SKM-1 (cell line): ENCODE measurements at regions not wholly inside any gene's neighbourhood (a gene's known extent, or its start where the extent isn't known, plus 50 kb on each side); places are given as distances from the start of the nearest gene placed in this dataset.
"Not testable (repeated sequence)": the region's sequence is repeated elsewhere in the genome, so short reads cannot be mapped to it uniquely, and the experiment has no call there.

Experiments used
- DNase-seq: peaks from one replicate; lab custom pipeline; 2025; ENCODE audit not compliant: unreplicated experiment; lab: John Stamatoyannopoulos, UW

- DNase-seq, result no peak
Measured at GRCh38 chr1:193914871-193915270, 728.5 kb upstream of the B3GALT2 start.

GRCh38 chr1:193909406-193910082, 723.1 kb upstream of the B3GALT2 start:
- DNase-seq, result no peak

DNA sequence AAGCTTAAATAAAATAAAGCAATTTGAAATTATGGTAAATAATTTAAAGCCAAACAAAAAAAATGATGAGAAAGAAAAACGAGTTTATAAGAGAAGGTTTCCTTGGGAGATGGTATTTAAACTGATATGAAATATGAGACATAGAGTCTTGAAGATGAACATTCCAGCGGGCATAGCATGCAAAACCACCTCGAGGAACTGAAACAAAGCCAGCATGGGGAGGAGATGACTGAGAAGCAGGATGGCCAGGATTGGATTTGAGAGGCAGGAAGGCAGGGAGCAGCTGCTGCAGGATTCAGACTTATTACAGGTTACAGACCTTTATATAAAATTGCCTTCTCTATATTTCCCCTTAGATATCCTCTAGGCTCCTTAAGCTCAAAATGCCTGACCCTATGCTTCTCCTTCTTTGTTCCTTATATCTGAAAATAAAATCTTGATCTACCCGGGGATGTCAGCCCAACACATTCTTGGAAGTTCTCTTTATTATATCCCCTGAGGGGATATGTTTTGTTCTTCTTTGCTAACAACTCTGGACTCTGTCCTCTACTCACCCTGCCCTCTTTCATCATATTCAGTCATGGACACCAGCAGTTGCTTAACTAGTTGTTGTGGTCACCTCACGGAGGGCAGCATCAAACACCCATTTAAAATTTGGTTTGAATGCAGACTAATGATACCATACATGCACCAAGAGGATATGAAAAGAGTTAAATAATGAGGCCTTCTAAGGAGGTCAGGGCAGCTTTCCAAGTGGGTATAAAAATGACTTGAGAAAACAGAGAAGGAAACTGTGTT, 719.1 kb upstream of the B3GALT2 start:
- DNase-seq, result no peak

- DNase-seq, result no peak
Measured at GRCh38 chr1:193891788-193892187, 705.4 kb upstream of the B3GALT2 start.

DNA sequence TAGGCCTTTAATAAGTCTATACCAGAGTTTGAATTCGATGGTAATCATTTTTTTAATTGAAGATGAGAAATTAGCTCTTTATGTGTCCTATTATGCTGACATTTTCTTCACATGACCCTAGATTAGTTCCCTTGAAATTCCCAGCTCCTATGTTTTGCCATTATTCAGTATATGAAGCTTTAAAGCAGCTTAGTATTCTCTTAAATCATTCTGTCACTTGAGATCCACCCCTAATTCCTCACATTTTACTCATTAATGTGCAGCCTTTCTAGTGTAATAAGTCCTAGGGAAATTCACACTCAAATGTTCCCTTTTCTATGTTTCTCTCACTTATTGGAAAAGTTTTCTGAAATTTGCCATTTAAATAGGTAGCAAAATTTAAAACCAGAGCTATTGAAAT, 704.5 kb upstream of the B3GALT2 start:
- no peak for DNase-seq

GRCh38 chr1:193884848-193885558, 698.6 kb upstream of the B3GALT2 start:
- no peak for DNase-seq

DNA sequence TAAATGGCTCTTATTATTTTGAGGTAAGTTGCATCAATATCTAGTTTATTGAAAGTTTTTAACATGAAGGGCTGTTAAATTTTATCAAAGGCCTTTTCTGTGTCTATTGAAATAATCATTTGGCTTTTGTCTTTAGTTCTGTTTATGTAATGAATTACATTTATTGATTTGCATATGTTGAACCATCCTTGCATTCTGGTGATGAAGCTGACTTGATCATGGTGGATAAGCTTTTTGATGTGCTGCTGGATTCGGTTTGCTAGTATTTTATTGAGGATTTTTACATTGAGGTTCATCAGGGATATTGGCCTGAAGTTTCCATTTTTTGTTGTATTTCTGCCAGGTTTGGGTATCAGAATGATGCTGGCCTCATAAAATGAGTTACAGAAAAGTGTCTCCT, 691.5 kb upstream of the B3GALT2 start:
- DNase-seq, result not testable (repeated sequence)

- no peak for DNase-seq
Measured at GRCh38 chr1:193868425-193868824, 682.0 kb upstream of the B3GALT2 start.

DNA sequence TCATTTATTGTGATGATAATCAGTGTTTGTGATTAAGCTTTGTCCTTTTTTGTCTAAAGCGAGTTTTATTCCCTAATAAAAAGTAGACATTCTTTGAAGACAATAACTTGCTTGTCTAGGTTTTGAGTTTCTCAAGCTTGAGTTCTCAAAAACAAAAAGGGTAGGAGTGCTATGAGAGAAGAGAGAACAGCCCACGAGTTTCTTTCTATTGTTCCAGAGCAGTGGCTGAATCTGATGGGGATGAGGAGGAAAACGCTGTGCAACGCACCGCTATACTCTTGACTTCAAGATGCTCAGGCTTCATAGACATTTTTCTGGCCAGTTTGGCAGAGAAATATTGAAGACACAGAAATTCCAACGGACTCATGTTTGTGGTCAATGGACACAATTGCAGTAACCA, 669.8 kb upstream of the B3GALT2 start:
- DNase-seq, result no peak

DNA sequence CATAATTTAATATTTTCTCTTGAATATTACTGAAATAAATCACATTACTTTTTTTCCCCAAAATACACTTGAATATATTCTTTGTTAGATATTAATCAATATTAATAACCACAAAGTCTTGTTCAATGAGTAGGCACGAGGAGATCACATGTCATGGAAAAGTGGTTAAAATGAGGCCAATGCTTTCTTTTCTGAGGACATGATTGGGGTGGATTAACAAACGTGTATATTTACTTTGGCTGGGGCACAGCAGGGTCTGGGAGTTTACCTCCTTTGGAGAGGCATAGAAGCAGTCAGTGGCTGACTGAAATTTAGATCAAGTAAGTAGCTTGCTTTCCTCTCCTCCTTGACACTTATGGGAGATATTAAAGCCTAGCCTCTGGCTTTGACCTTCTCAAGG, 664.3 kb upstream of the B3GALT2 start:
- DNase-seq, result no peak

GRCh38 chr1:193846876-193847604, 660.6 kb upstream of the B3GALT2 start:
- DNase-seq, result no peak

GRCh38 chr1:193846411-193846810, 660.0 kb upstream of the B3GALT2 start:
- no peak for DNase-seq

DNA sequence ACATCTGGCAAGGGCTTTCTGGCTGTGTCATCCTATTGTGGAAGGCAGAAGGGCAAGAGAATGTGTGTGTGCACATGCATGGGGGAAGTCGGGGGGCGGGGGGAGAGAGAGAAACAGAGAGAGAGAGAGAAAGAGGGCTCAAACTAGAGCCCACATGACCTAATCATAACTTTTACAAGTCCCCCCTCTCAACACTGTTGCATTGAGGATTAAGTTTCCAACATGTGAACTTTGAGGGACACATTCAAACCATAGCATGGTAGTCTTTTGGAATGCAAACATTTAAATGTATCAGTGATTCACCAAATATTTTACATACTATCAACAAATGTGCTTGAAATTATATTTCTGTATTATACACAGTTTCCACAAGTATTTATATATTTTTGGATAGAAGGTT, 655.4 kb upstream of the B3GALT2 start:
- no peak for DNase-seq

DNA sequence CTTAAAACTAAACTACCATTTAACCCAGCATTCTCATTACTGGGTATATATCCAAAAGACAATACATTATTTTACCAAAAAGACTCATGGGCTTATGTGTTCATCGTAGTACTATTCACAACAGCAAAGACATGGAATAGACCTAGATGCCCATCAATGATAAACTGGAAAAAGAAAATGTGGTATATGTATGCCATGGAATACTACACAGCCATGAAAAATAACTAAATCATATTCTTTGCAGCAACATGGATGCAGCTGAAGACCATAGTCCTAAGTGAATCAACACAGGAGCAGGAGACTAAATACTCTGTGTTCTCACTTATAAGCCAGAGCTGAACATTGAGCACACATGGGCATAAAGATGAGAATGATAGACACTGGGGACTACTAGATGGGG, 645.1 kb upstream of the B3GALT2 start:
- no peak for DNase-seq

DNA sequence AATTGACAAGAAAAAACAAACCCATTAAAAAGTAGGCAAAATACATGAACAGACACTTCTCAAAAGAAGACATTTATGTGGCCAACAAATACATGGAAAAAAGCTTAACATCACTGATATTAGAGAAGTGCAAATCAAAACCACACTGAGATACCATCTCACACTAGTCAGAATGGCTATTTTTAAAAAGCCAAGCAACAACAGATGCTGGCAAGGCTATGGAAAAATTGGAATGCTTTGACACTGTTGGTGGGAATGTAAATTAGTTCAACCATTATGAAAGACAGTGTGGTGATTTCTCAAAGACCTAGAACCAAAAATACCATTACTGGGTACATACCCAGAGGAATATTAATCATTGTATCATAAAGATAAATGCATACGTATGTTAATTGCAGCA, 641.1 kb upstream of the B3GALT2 start:
- DNase-seq, result no peak

DNA sequence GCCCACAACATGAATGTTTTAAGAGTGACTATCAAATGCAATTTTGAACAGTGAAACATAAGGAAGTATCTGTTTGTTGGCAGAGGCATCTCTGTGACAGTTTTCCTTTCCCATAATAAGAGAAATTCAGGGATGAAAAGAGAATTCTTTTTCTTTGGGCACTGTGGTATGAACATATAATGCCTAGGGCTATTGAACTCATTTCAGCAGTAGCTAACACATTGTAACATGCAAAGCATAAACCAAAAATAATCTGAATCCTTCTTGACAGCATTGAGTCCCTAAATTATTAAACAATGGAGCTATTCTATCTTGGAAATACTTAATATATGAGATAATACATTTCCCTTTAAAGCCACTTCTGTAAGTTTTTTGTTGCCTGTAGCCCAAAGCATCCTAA, 633.0 kb upstream of the B3GALT2 start:
- DNase-seq, result no peak

GRCh38 chr1:193807208-193807607, 620.8 kb upstream of the B3GALT2 start:
- no peak for DNase-seq

- DNase-seq, result no peak
Measured at GRCh38 chr1:193806079-193807048, 620.0 kb upstream of the B3GALT2 start.

DNA sequence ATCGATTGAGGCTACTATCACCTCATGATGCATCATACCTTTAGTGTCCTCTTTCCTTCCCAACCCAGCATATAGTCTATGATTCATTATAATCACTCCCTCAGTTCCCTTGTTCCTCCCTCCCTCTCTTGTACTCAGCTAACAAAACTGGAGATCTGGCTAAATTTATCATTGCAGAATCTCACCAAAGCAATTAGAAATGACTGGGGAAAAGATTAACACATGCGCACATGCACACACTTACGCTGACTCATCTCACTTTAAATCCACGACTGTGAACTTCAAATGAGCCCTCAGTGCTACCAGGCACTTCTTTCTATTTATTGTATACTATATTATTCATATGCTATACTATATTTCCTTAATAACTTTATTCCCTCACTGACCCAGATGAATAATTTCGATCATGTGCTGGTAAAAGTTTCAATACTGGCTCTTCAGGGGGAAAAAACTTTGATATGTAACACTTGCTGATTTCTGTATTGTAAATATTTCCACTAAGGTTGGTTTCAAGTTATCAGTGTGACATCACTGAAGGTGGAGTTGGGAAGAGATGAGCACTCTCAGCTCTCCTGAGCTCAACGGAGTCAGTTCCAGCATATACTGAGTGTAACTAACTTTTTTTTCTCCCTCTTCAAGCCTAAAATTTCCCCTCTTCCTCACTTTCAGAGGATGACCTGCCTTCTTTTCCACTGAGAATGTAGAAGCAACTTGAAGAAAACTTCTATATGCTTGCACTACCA, 613.7 kb upstream of the B3GALT2 start:
- DNase-seq, result no peak

GRCh38 chr1:193799371-193799770, 613.0 kb upstream of the B3GALT2 start:
- DNase-seq, result no peak
